Neutrophil (primary cell): ENCODE measurements at regions not wholly inside any gene's neighbourhood (a gene's known extent, or its start where the extent isn't known, plus 50 kb on each side); places are given as distances from the start of the nearest gene placed in this dataset.
A peak's percentile ranks its signal among the peaks of the same experiment; 100 is the strongest.
"Not testable (repeated sequence)": the region's sequence is repeated elsewhere in the genome, so short reads cannot be mapped to it uniquely, and the experiment has no call there.

Source experiments
- H3K27ac ChIP-seq: fragments of 200-600 bp; sonication (generic); 2 replicates; pipeline ENCODE4 v1.5.1; 2016; ENCODE audit warnings: mild to moderate bottlenecking, moderate library complexity
- H3K27me3 ChIP-seq: fragments of 200-600 bp; sonication (generic); 2 replicates; pipeline ENCODE4 v1.6.0; 2016; ENCODE audit warnings: mild to moderate bottlenecking
- H3K36me3 ChIP-seq: fragments of 200-600 bp; sonication (generic); 2 replicates; pipeline ENCODE4 v1.5.1; 2017
- H3K4me1 ChIP-seq, 2 experiments: fragments of 200-600 bp in 1 of 2; sonication (generic) in 1 of 2; 1 replicate in 1 of 2; 2 replicates in 1 of 2; pipeline versions ENCODE4 v1.5.1 to v1.6.1; 2013 to 2016; ENCODE audit warnings: low read depth in 1 of 2, low read length in 1 of 2, mild to moderate bottlenecking in 1 of 2, moderate library complexity in 1 of 2; ENCODE audit not compliant: control insufficient read depth in 1 of 2, insufficient read depth in 1 of 2
- H3K4me3 ChIP-seq, 2 experiments: fragments of 200-600 bp in 1 of 2; sonication (generic) in 1 of 2; 1 replicate in 1 of 2; 2 replicates in 1 of 2; pipeline ENCODE4 v1.5.1; 2013 to 2016; ENCODE audit warnings: low read depth in 1 of 2, low read length in 1 of 2, mild to moderate bottlenecking in 1 of 2, moderate library complexity in 1 of 2
- H3K9me3 ChIP-seq: fragments of 200-600 bp; sonication (generic); 2 replicates; pipeline ENCODE4 v1.5.1; 2016
- CTCF ChIP-seq: fragments of 200-600 bp; sonication (generic); IDR thresholded peaks from 2 replicates; pipeline ENCODE4 v1.5.1; 2016; ENCODE audit warnings: antibody characterized with exemption

- H3K9me3 ChIP-seq, H3K27ac ChIP-seq, H3K27me3 ChIP-seq, H3K4me3 ChIP-seq, H3K4me1 ChIP-seq, H3K36me3 ChIP-seq: not testable (repeated sequence)
These were observed 52.4 kb upstream of the EHHADH start for GRCh38 chr3:185306286-185306685.

- no peaks in the 10 kb centered on the region for H3K27me3 ChIP-seq
- H3K9me3 ChIP-seq, result no peaks in the 10 kb centered on the region
- no peaks in the 10 kb centered on the region for H3K36me3 ChIP-seq
- H3K27ac ChIP-seq, result no peak overlapping the region
- peaks cover 0 to 4% of the 10 kb centered on the region in 2 experiments for H3K4me1 ChIP-seq
- TF ChIP-seq CTCF, result no peak
- no peak overlapping the region for H3K4me3 ChIP-seq
These were observed 53.0 kb upstream of the EHHADH start for GRCh38 chr3:185306847-185307246.

GRCh38 chr3:185308126-185308754, 54.4 kb upstream of the EHHADH start:
- H3K9me3 ChIP-seq, result no peaks in the 10 kb centered on the region
- no peak overlapping the region for H3K27ac ChIP-seq
- H3K36me3 ChIP-seq, result no peaks in the 10 kb centered on the region
- H3K4me3 ChIP-seq, result no peak overlapping the region
- peaks cover 0 to 4% of the 10 kb centered on the region in 2 experiments for H3K4me1 ChIP-seq
- H3K27me3 ChIP-seq, result no peaks in the 10 kb centered on the region
- TF ChIP-seq CTCF, result peak; percentile 78

- no peak overlapping the region for H3K4me3 ChIP-seq
- peaks cover 0 to 4% of the 10 kb centered on the region in 2 experiments for H3K4me1 ChIP-seq
- TF ChIP-seq CTCF, result no peak
- H3K36me3 ChIP-seq, result no peaks in the 10 kb centered on the region
- no peaks in the 10 kb centered on the region for H3K9me3 ChIP-seq
- H3K27ac ChIP-seq, result no peak overlapping the region
- H3K27me3 ChIP-seq, result no peaks in the 10 kb centered on the region
These were observed 53.6 kb upstream of the MAP3K13 start for GRCh38 chr3:185309302-185309701.

GRCh38 chr3:185309795-185310194, 53.1 kb upstream of the MAP3K13 start:
- no peaks in the 10 kb centered on the region for H3K36me3 ChIP-seq
- no peak overlapping the region for H3K4me3 ChIP-seq
- H3K4me1 ChIP-seq, result peaks cover 0 to 4% of the 10 kb centered on the region in 2 experiments
- H3K27ac ChIP-seq, result no peak overlapping the region
- no peak for TF ChIP-seq CTCF
- H3K9me3 ChIP-seq, result no peaks in the 10 kb centered on the region
- no peaks in the 10 kb centered on the region for H3K27me3 ChIP-seq

GRCh38 chr3:185311991-185312390, 50.9 kb upstream of the MAP3K13 start:
- Histone ChIP-seq H3K27ac (no peak overlapping the region), H3K4me3 (no peak overlapping the region), H3K4me1 (peaks cover 10 to 14% of the 10 kb centered on the region in 2 experiments), H3K36me3 (no peaks in the 10 kb centered on the region), H3K9me3 (no peaks in the 10 kb centered on the region), H3K27me3 (no peaks in the 10 kb centered on the region)
- no peak for TF ChIP-seq CTCF
